ENCODE measurements at regions not wholly inside any gene's neighbourhood (a gene's known extent, or its start where the extent isn't known, plus 50 kb on each side); places are given as distances from the start of the nearest gene placed in this dataset.
"Not testable (repeated sequence)": the region's sequence is repeated elsewhere in the genome, so short reads cannot be mapped to it uniquely, and the experiment has no call there.

DNA sequence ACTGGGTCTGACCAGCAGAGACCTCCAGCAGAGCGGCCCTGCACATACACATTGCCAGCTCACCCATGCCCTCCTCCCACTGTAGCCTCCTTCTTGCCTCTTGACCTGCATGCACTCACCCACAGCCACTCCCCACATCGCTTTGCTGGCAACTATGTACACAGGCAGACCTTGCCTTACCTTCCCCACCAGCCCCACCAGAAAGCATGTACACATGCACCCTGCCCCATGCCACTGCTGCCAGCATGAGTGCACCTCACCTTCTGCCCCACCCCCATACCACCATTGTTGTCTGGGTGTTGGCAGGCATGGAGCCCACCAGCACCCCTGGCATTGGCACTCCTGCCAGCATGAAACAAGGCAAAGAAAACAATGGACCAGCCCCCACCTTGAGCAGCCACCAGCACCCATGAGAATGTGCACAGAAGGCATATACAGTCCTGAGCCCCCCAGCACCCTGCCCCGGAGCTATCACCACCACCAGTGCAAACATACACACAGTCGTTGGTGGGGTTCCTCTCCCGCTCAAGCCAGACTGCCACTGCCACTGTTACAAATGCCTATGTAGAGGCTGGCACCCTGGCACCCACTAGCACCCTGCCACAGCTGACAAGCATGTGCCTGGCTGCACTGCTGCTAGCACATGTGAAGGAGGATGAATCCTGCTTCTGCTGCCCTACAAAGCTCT is 171.4 kb upstream of the NR4A3 start:
- no peak for DNase-seq

DNA sequence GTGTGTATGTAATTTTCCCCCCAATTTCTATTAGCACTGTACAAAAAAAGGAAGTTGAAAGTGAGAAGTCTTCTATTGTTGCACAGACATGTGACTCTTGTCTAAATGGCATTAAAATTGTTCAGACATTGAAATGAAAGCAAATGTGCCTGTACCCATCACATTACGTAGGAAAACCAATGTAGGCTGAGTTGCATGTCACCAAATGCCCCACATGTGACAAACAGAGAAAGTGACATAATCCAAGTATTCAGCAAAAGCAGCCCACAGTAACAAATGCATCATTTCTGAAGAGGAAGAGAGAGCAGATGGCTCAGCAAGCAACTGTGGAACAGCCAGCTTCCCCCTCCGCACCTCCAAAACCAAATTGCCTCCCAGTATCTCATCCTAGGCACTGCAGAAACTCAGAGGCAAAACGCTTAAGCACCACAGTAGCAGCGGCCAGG is 161.5 kb upstream of the NR4A3 start:
- no peak for DNase-seq

DNA sequence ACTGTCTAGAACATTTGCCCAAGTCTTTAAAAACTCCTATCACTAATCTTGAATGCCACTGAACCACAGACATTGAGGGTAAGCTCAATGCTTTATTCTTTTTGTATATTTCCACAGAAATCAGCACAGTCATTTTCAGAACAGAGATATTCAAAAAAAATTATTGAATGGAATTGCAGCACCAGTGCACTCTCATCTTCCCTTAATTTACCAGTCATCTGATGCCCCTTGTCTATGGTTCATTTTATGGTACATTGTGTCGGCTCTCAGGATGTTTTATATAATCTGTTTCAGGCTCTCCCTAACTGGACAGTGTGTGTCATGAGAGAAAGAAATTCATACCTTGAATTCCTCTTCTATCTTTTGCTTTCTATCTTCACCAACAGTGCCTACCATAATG is 158.4 kb upstream of the NR4A3 start:
- DNase-seq, result no peak

DNA sequence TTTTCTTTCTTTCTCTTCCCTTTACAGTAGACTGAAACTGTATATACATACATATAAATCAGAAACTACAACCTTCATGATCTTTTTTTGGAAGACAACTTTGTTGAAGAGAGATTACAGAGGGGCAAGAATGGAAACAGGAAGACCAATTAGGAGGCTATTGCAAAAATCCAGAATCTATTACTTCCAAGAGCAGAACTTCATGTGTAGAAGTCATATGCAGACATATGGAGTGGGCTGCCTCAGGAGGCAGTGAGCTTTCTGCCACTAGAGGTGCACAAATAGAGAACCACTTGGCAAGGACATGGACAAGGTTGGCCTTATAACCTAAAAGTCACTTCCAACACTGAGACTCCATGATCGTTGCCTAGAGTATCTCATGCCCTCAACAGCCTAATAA is 157.8 kb upstream of the NR4A3 start:
- no peak for DNase-seq

DNA sequence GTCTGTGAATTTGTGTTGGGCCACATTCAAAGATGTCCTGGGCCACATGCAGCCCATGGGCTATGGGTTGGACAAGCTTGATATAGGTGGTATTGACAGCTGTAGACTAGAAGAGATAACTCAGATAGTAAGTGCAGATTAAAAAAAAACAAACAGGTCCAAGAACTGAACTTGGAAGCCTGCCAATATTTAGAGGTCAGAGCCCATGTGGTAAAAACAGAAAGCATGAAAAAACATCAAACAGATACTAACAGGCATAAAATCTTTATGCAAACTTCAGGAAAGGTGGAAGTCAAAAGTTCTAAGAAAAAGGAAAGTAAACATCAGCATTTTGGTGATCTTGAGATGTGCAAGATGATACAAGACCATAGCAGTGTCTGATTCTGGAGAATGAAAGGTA is 155.1 kb upstream of the NR4A3 start:
- DNase-seq, result no peak

DNA sequence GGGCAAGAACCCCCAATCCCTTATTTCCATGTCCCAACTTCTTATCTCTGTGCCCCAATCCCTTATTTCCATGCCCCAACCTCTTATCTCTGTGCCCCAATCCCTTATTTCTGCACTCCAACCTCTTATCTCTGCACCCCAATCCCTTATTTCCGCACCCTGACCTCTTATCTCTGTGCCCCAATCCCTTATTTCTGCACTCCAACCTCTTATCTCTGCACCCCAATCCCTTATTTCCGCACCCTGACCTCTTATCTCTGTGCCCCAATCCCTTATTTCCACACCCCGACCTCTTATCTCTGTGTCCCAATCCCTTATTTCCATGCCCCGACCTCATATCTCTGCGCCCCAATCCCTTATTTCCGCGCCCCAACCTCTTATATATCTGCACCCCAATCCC is 150.8 kb upstream of the NR4A3 start:
- not testable (repeated sequence) for DNase-seq

DNA sequence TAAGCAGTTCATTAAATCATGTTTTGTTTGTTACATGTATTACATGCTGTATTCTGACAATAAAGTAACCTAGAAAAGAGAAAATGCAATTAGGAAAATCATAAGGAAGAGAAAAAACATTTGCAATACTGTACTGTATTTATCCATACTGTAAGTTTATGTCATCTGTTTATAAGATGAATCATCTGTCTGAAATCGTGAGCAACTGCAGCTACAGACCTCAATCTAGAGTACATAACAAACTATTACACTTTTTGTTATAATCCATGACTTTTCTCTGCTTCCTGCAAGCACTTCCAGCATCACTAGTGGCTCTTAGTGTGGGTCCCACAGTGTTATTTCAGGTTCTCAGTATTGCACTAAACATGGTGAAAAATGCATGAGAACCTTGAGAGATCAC is 144.4 kb upstream of the NR4A3 start:
- DNase-seq, result no peak

DNA sequence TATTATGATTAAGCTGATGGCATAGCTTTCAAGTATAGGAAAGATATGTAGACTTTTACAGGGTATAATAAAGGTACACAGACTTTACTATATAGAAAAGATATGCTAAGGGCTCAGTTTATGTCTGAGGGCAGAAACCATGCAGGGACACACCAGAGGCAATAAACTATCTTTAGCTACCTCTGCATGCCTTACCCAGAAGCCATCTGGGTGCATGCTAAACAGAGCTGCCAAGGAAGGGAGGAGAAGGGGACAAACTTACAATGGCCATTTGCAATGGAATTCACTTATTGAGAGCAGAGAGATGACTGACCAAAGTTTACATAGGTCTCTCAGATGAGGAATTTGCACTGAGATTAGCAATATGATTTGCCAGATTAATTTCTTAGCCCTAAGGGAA is 143.1 kb upstream of the NR4A3 start:
- no peak for DNase-seq

DNA sequence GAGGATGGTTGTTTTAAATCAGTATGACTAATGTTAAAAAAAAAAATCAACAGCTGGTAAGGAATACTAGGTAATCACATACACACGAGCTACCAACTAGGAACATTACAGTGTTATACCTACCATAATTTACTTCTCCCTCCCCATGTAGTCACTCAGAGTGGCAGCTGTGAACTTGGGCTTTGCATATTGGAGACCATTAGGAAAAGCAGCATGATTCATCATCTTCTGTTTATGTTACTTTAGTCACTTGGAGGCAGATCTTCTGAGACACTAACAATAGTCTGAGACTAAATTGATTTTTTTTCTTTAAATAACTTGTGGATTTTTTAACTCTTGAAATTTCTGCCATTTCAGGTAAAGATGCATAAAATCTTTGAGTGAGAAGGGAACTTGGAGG is 141.5 kb upstream of the NR4A3 start:
- no peak for DNase-seq

DNA sequence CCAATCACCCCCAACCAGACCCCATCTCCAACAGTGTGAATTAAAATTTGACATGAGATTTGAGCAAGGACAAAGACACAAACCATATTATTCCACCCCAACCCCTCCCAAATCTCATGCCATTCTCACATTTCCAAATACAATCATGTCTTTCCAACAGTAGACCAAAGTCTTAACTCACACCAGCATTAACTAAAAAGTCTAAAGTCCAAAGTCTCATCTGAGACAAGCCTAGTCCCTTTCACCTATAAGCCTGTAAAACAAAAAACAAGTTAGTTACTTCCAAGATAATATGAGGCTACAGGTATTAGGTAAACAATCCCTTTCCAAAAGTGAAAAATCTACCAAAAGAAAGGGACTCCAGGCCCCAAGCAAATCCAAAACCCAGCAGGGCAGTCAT is 140.6 kb upstream of the NR4A3 start:
- DNase-seq, result no peak

DNA sequence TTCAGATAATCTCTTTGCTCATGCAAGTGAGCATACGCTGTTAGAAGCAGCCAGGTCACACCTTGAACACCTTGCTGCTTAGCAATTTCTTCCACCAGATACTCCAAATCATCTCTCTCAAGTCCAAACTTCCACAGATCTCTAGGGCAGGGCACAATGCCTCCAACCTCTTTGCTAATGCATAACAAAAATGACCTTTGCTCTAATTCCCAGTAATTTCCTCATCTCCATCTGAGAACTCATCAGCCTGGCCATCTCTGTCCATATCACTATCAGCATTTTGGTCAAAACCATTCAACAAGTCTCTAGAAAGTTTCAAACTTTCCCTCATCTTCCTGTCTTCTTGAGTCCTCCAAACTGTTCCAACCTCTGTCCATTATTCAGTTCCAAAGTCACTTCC is 139.3 kb upstream of the NR4A3 start:
- no peak for DNase-seq

DNA sequence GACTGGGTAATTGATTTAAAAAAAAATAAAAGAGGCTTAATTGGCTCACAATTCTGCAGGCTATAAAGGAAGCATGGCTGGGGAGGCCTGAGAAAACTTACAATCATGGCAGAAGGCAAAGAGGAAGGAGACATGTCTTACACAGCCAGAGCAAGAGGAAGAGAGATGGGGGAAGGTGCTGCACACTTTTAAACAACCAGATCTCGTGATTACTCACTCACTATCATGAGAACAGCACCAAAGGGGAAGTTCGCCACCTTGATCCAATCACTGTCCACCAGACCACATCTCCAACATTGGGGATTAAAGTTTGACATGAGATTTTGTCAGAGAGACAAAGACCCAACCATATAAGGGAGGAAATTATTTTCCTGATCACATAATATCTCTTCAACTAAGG is 138.8 kb upstream of the NR4A3 start:
- DNase-seq, result no peak

DNA sequence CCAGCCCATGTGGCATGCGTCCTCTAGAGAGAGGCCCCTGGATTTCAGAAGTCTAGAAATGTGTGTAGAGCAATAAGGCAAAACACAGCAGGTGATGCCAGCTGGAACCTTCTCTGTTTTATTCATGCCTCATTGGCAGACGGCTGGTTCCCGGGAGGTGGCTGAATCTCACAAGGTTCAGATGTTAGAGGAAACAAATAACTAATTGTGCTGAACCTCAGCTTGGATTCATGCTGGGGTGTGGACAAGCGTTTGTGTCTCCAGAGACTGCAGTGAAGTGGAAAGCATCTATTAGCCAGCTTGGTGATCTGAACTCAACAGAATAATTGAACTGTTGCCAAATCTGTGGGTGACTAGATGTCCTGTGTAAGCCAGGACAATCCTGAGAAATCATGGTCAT is 131.1 kb upstream of the NR4A3 start:
- DNase-seq, result no peak

DNA sequence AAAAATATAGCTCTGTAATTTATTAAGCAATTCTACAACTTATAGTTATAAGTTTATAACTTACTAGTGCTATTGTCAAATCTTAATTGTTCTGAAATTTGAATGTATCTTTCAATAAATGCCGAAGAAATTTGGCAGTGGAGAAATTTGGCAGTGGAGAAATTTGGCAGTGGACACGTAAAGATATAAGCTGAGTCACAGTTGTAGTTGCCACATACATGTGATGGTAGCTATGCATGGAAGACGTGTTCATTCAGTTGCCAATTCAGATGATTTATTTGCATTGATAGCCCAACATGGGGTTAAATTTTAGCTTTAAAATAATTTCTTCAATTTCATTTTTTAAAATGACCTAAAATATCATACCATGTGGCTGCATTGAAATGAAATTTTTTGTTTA is 127.8 kb upstream of the NR4A3 start:
- no peak for DNase-seq

DNA sequence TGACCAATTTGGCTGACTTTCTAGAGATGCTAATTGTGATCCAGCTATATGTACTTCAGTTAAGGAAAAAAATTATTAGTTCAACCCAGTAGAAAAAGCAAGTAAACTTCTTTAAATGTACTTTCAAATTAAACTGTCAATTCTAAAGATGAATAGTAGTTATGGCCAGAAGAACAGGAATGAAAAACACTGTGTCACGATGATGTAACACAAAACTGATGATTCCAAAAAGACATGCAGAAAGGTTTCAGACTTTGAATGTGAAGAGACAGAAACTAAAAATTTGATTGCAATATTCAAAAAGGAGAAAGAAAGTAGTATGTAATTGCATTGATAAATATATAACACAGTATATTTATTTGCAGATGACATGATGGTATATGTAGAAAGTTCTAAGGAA is 127.3 kb upstream of the NR4A3 start:
- DNase-seq, result no peak

DNA sequence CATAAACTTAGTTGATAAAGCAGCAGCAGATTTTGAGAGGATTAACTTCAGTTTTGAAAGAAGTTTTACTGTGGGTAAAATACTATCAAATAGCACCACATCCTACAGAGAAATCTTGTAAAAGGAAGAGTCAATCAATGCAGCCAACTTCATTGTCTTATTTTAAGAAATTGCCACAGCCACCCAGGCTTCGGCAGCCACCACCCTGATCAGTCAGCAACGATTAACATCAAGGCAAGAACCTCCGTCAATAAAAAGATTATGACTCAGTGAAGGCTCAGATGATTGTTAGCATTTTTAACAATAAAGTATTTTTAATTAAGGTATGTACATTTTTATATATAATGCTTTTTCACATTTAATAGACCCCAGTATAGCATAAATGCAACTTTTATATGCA is 122.3 kb upstream of the NR4A3 start:
- DNase-seq, result no peak

DNA sequence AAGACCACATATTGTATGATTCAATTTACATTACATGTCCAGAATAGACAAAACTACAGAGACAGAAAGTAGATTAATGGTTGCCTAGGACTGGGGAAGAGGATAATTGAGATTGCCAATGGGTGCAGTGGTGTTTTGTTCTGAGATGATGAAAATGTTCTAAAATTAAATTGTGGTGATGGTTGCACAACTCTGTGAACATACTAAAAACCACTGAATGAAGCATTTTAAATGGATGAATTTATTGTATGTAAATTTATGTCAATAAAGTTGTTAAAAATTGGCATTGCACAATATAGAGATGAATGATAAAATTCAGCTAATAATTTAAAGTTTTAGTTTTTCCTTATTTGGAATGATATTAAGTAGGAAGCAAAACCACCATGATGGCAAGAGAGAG is 109.5 kb upstream of the NR4A3 start:
- no peak for DNase-seq

DNA sequence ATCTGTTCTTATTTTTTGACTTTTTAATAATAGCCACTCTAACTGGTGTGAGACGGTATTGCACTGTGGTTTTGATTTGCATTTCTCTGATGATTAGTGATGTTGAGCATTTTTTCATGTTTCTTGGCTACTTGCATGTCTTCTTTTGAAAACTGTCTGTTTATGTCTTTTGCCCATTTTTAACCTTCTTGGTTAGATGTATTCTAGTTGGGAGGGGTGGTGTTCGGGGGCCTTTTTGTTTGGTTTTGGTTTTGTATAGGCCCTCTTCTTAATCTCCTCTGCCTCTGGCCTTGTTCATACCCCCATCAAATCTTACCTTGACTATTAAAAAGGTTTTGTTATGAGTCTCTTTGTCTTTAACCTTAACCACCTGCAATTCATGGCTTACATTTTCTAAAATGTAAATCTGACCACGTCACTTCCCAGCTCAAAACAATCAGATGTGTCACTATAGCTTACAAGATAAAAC is 107.8 kb upstream of the NR4A3 start:
- no peak for DNase-seq

DNA sequence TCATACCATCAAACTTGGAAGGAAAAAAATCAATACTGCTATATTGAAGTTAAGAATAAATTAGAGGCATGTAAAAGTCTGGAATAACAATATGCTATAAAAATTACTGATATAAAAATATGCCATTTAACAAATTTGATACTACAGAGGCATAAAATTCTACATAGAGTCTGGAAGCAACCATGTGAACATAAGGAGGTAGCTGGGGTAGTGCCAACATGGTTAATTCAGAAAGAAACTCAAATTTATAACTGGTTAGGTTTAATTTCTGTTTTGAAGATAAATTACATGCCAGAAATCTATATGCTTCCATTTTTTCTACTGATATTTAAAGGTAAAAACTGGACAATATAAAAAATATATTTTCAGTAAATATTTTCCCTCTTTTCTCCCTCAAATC is 103.1 kb upstream of the NR4A3 start:
- DNase-seq, result no peak

DNA sequence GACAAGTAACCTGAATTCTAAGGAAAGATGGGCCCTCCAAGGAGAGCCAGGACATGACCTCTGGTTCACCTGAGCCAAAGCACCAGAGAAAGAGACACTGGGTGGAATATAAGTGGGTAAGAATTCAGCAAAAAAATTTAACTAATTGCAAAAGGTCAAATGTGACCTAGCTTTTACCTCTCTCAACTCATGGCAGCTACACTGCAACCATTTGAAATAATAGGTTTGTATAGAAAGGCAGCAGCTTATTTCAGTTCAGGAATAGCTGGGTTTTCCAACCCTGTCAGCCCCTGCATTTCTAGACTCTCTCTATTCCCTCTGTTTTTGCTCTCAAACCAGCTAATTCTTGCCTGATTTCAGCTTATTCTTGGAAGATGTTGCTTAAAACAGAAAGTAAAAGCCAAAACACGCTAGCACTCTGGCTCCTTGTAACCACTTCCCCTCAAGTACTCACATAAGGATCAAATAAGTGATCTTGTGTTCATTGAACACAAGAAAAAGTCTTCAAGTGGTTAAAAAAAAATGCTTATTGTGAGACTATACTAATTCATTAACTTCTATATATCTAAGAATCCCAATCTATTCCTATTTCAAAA is 101.1 kb upstream of the NR4A3 start:
- DNase-seq, result peak in 3 of 6 experiments; percentile 15 to 53 (median 33)

DNA sequence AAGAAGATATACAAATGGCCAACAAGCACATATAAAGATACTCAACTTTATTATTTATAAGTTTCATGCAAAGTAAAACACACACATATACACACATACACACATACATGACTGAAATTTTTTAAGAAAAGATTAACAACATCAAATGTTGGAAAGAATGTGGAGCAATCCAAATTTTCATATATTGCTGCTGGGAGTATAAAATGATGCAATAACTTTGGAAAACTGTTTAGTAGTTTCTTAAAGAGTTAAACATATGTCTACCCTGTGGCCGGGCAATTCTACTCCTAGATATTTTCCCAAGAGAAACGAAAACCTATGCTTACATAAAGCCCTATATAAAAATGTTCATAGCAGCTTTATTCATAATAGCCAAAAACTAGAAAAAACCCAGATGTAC is 99.8 kb upstream of the NR4A3 start:
- DNase-seq, result no peak

DNA sequence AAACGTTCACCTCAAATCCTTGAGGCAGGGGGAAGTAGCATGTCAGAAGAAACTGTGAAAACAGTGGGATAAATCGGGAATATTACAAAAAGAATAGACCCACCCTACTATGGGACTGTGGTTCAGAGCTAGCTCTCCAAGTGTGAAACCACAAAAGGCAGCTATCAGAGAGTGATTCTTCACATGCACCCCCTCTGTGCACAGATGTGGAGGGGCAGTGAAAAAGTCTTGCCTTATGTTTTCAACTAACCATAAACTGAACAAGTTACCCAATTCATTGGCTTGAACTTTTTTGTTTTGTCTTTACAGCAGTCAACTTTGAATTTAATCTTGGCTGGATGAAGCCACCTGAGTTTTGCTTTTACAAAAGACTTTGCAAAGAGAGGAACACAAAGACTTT is 98.8 kb upstream of the NR4A3 start:
- DNase-seq, result no peak

DNA sequence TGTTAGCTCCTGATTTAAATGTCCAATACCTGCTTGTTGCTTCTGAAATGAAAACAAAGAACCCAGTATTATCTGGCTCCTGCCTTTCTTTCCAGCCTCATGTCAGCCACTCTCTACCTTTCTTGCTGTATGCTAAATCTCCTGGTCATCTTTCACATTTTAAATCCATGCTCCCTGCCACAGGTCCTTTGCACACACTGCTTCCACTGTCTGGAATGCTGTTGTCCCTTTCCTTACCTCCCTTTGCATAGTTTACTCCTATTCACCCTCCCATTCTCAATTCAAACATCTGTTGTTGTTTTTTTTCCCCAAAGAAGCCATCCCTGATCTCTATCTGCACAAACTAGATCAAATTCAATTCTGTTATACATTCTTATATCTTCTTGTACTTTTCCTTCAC is 97.0 kb upstream of the NR4A3 start:
- no peak for DNase-seq

DNA sequence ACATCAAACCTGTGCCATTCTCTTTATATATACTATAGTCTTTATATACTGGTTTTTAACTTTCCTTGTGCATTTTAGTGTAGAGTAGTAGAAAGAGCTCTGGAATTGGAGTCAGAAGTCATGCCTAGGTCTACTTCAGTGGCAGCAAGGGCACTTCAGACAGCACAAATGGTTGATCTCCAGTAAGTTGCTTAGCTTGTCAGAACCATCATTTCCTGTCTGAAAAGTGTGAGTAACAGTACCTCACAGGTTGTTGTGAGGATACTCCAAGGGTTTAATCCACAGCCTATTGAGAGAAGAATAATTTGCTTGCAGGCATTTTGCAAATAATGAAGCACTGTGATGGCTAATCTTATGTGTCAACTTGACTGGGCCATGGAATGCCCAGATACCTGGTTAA is 95.8 kb upstream of the NR4A3 start:
- DNase-seq, result no peak

DNA sequence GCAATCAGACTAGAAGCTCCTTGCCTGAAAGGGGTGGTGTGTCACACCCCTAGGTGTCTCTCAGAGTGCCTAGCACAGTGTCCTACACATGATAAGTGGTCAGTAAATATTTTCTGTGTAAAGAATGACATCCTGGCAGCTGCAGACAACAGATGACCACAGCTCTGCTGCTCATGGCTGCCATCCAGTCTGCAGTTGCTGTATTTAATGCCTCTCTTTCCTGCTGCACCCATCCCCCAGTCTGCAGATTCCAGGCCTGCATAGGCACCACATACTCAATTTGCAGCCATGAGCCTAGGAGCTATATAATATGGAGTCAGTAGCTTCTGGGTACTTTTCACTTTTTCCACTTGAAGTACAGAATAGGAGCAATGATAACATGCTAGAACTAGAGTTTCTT is 94.9 kb upstream of the NR4A3 start:
- no peak for DNase-seq
